Ectodermal cell (in vitro differentiated cells): ENCODE measurements at regions not wholly inside any gene's neighbourhood (a gene's known extent, or its start where the extent isn't known, plus 50 kb on each side); places are given as distances from the start of the nearest gene placed in this dataset.
"Not testable (repeated sequence)": the region's sequence is repeated elsewhere in the genome, so short reads cannot be mapped to it uniquely, and the experiment has no call there.

Experiments
- H3K27ac ChIP-seq: 2 replicates; pipeline ENCODE4 v1.7.0; 2013; ENCODE audit warnings: mild to moderate bottlenecking, low read depth, low read length; ENCODE audit not compliant: insufficient read depth, poor library complexity, severe bottlenecking
- H3K27me3 ChIP-seq: 2 replicates; pipeline ENCODE4 v1.7.0; 2013; ENCODE audit warnings: mild to moderate bottlenecking, low read length; ENCODE audit not compliant: insufficient read depth, control insufficient read depth, poor library complexity, severe bottlenecking
- H3K36me3 ChIP-seq: one replicate; pipeline ENCODE4 v1.7.0; 2013; ENCODE audit warnings: low read length; ENCODE audit not compliant: control insufficient read depth, insufficient read depth
- H3K4me1 ChIP-seq: one replicate; pipeline ENCODE4 v1.7.0; 2013; ENCODE audit warnings: low read length; ENCODE audit not compliant: control insufficient read depth, insufficient read depth
- H3K4me3 ChIP-seq: 2 replicates; pipeline ENCODE4 v1.7.0; 2013; ENCODE audit warnings: low read depth, low read length, control low read depth; ENCODE audit not compliant: insufficient read depth
- H3K9me3 ChIP-seq: 2 replicates; pipeline ENCODE4 v1.7.0; 2013; ENCODE audit warnings: mild to moderate bottlenecking, low read length, moderate library complexity; ENCODE audit not compliant: control insufficient read depth
- WGBS, 2 experiments: methylation state at CpG; one replicate each; pipeline ENCODE4 v1.1.7; 2013; ENCODE audit warnings: missing lambda C conversion rate in 2 of 2; 5-methylcytosine and 5-hydroxymethylcytosine counted together

GRCh38 chr10:63929831-63930467, 408.7 kb downstream of the REEP3 start:
- no peaks in the 10 kb centered on the region for H3K9me3 ChIP-seq
- no peak overlapping the region for H3K27ac ChIP-seq
- no peaks in the 10 kb centered on the region for H3K36me3 ChIP-seq
- 87% methylated on average over 4 of the region's 4 CpGs for WGBS, 2 experiments
- no peaks in the 10 kb centered on the region for H3K27me3 ChIP-seq
- H3K4me1 ChIP-seq, result no peaks in the 10 kb centered on the region
- no peak overlapping the region for H3K4me3 ChIP-seq

GRCh38 chr10:63930584-63930983, 409.4 kb downstream of the REEP3 start:
- WGBS, 2 experiments, result 92 to 93% methylated on average over 4 of the region's 4 CpGs
- H3K27ac ChIP-seq, result no peak overlapping the region
- H3K9me3 ChIP-seq, result no peaks in the 10 kb centered on the region
- no peaks in the 10 kb centered on the region for H3K4me1 ChIP-seq
- H3K27me3 ChIP-seq, result no peaks in the 10 kb centered on the region
- H3K36me3 ChIP-seq, result no peaks in the 10 kb centered on the region
- H3K4me3 ChIP-seq, result no peak overlapping the region

- no peak overlapping the region for H3K4me3 ChIP-seq
- H3K27ac ChIP-seq, result no peak overlapping the region
- no peaks in the 10 kb centered on the region for H3K27me3 ChIP-seq
- H3K36me3 ChIP-seq, result no peaks in the 10 kb centered on the region
- H3K9me3 ChIP-seq, result no peaks in the 10 kb centered on the region
- no peaks in the 10 kb centered on the region for H3K4me1 ChIP-seq
- WGBS, 2 experiments, result 92% methylated on average over 2 of the region's 2 CpGs
These were observed 414.5 kb downstream of the REEP3 start for GRCh38 chr10:63935705-63936104.

DNA sequence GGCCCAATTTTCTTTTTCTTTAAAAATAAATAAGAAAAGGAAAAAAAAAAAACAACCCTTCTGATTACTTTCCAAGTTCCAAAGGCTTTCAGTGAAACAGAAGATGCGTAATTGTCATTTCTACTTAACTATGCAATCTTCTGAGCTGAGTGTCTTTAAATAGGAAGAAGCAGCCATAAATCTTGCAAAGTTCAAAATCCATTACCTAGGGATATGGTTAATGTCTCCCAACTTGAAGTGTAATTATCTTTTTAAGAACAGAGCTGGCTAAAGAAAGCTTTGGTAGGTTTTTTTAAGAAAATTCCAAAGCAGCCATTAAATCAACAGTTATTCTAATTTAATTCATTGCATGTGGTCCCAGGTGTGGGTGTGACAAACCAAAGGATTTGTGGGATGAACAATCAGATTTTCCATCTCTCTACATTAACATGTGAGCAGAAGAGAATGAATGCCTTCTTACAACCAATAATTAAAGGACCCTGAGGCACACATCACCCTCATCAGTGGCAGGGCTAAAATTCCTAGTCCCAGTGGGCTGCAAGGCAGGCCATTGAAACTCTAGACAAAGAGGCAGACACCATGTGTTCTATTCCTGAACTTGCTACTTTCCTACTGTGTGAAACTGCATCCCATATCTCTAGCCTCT, 419.2 kb downstream of the REEP3 start:
- Histone ChIP-seq H3K36me3 (no peaks in the 10 kb centered on the region), H3K27ac (no peak overlapping the region), H3K9me3 (no peaks in the 10 kb centered on the region), H3K4me1 (no peaks in the 10 kb centered on the region), H3K4me3 (no peak overlapping the region), H3K27me3 (no peaks in the 10 kb centered on the region)
- 88 to 100% methylated on average over 1 of the region's 1 CpG for WGBS, 2 experiments

- Histone ChIP-seq H3K36me3 (no peaks in the 10 kb centered on the region), H3K27ac (no peak overlapping the region), H3K9me3 (no peaks in the 10 kb centered on the region), H3K27me3 (no peaks in the 10 kb centered on the region), H3K4me3 (no peak overlapping the region), H3K4me1 (no peaks in the 10 kb centered on the region)
- 86 to 90% methylated on average over 1 to 2 of the region's 2 CpGs for WGBS, 2 experiments
These were observed 443.2 kb downstream of the REEP3 start for GRCh38 chr10:63964406-63964805.

DNA sequence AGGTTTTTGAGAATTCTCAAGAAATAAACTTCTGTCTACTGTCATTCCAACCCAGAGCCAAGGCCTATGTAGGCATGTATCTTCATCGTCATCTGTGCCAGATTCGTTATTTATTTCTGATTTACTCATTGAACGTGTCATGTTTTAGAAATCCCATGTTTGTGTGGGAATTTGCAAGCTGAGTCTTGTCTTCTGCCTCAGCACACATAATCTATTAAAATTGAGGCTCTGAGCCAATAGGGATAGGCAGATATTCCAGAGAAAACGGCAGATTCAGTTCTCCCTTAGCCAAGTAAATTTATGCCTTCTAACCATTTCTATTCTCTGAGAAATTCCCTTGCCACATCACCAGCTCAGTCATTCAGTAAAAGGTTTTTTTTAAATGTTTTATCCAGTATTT, 444.6 kb downstream of the REEP3 start:
- H3K27me3 ChIP-seq, result no peaks in the 10 kb centered on the region
- no peaks in the 10 kb centered on the region for H3K9me3 ChIP-seq
- H3K36me3 ChIP-seq, result no peaks in the 10 kb centered on the region
- no peak overlapping the region for H3K4me3 ChIP-seq
- no peak overlapping the region for H3K27ac ChIP-seq
- no peaks in the 10 kb centered on the region for H3K4me1 ChIP-seq
- 90 to 91% methylated on average over 4 of the region's 4 CpGs for WGBS, 2 experiments

DNA sequence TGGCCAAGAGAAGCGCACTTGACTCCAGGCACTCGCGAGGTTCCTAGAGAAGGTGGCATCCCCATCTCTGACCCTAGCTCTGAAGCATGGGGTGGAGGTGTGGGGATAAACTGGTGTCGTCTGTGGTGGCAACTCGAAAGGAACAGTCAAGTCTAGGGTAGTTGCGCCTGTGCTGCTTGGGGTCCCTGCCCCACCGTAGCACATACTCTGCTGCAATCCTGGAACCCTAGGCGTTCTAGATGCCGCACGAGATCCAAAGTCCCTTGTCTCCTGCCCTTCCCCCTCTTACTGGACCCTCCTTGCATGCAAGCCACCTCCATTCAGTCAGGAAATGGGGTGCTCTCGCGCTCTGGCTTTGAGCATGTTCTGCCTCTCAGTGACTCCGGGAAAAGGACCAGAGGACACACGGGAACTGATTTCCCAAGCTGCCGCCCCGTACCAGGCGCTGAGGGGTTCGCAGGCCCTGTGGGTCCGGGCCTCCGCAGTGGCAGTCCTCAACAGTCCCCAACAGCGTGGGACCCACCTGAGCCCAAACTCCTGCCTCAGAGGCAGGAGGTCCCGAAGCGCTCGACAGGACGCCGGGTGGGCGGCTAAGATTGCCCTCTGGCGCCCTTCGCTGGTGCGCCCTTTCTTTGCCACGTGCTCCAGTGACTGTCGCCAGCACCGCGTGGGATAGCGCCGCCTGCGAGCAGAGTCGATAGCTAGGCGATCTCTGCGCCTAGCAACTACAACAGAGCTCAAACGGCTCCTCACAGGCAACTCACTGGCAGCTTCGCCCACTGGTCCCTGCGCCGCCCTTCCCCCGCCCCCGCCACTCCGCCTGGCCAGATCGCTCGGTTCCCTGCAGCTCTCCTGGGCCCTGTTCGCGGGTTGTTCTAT, 452.0 kb downstream of the REEP3 start:
- 95% methylated on average over 51 of the region's 51 CpGs for WGBS, 2 experiments
- no peak overlapping the region for H3K27ac ChIP-seq
- H3K4me1 ChIP-seq, result no peaks in the 10 kb centered on the region
- no peak overlapping the region for H3K4me3 ChIP-seq
- H3K9me3 ChIP-seq, result no peaks in the 10 kb centered on the region
- no peaks in the 10 kb centered on the region for H3K27me3 ChIP-seq
- no peaks in the 10 kb centered on the region for H3K36me3 ChIP-seq

GRCh38 chr10:63976538-63976937, 455.3 kb downstream of the REEP3 start:
- Histone ChIP-seq H3K4me3 (no peak overlapping the region), H3K27me3 (no peaks in the 10 kb centered on the region), H3K4me1 (no peaks in the 10 kb centered on the region), H3K9me3 (no peaks in the 10 kb centered on the region), H3K27ac (no peak overlapping the region), H3K36me3 (no peaks in the 10 kb centered on the region)
- WGBS, 2 experiments, result 55% methylated on average over 5 of the region's 5 CpGs

DNA sequence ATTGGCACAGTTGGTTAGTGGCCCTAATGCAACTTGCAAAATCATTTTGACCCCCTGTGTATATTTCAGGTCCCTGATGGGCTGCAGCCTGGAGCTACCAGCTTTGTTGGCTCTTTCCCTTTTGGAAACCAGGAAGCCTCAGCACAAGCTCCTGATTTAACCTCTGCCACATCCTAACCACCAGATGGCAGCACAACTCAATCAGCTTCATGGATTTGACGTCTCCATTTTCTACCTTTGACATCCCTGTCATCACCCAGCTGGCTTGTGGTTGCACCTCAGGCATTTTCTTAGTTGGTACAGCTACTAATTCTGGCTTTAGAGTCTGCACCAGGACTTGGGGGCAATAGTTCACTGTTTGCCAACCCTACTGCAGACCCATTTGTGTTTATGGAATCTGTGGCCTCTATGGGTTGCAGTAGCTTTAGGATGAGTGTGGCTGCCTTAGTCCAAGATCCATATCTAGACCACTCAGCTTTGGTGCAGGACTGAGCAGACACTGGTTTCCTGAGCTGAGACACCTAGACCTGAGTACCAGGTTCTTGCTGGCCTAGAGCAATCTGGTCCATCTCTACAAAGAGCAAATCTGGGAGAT, 456.2 kb downstream of the REEP3 start:
- 14 to 17% methylated on average over 1 of the region's 1 CpG for WGBS, 2 experiments
- no peak overlapping the region for H3K4me3 ChIP-seq
- no peaks in the 10 kb centered on the region for H3K4me1 ChIP-seq
- no peaks in the 10 kb centered on the region for H3K36me3 ChIP-seq
- H3K9me3 ChIP-seq, result no peaks in the 10 kb centered on the region
- H3K27ac ChIP-seq, result no peak overlapping the region
- no peaks in the 10 kb centered on the region for H3K27me3 ChIP-seq

GRCh38 chr10:63980870-63981269, 459.7 kb downstream of the REEP3 start:
- not testable (repeated sequence) for H3K4me3 ChIP-seq, H3K9me3 ChIP-seq, H3K4me1 ChIP-seq, H3K36me3 ChIP-seq, H3K27me3 ChIP-seq, H3K27ac ChIP-seq
- 56 to 74% methylated on average over 4 to 5 of the region's 5 CpGs for whole genome bisulfite sequencing, 2 experiments
